Mucosa of descending colon (tissue), 3 donors: ENCODE measurements at regions not wholly inside any gene's neighbourhood (a gene's known extent, or its start where the extent isn't known, plus 50 kb on each side); places are given as distances from the start of the nearest gene placed in this dataset.
"Not testable (repeated sequence)": the region's sequence is repeated elsewhere in the genome, so short reads cannot be mapped to it uniquely, and the experiment has no call there.

Experiments
- ATAC-seq: fragments of 200-7000 bp; cut with Tn5 transposase; one replicate; pipeline ENCODE4 v1.9.1; 2020; ENCODE audit warnings: mild to moderate bottlenecking, moderate library complexity
- DNase-seq, 3 donors: peaks; one replicate each; pipeline ENCODE4 v3.0.0-alpha.2; 2020
- H3K36me3 ChIP-seq: fragments of 200-600 bp; one replicate; pipeline ENCODE4 v1.8.0; 2021; ENCODE audit warnings: low read depth, mild to moderate bottlenecking
- H3K4me1 ChIP-seq: fragments of 200-600 bp; one replicate; pipeline ENCODE4 v1.8.0; 2021; ENCODE audit warnings: low read depth, mild to moderate bottlenecking
- H3K4me3 ChIP-seq: fragments of 200-600 bp; one replicate; pipeline ENCODE4 v1.8.0; 2021; ENCODE audit warnings: mild to moderate bottlenecking
- H3K9me3 ChIP-seq: fragments of 200-600 bp; one replicate; pipeline ENCODE4 v1.8.0; 2021; ENCODE audit warnings: mild to moderate bottlenecking
- CTCF ChIP-seq: fragments of 200-600 bp; IDR thresholded peaks from one replicate; pipeline ENCODE4 v1.8.0; 2022; ENCODE audit warnings: antibody characterized with exemption, mild to moderate bottlenecking
- intact Hi-C, 2 donors: fragments of 100-400 bp; cut with DNase I in 1 of 2; cut with micrococcal nuclease in 1 of 2; formaldehyde crosslinking; loops; one replicate each; pipeline versions ENCODE4 v1.11.0 to v1.11.1; 2022; cut with DNase I, micrococcal nuclease
- donor health status: DM: no; HTN: no; CAD: no; lungs with moderate emphysema.
- donor health status: DM: no; HTN: no; CAD: no.
- donor health status: DM: no; HTN: yes; CAD: no.

GRCh38 chr3:74844428-74844827 lies 230.0 kb upstream of the CNTN3 start:
- intact Hi-C loops, result no loop called here
- no peak for ATAC-seq
- Histone ChIP-seq H3K4me1 (no peaks in the 10 kb centered on the region), H3K36me3 (no peaks in the 10 kb centered on the region), H3K9me3 (no peaks in the 10 kb centered on the region), H3K4me3 (no peak overlapping the region)
- no peak for DNase-seq
- TF ChIP-seq CTCF, result no peak

- no peaks in the 10 kb centered on the region for H3K36me3 ChIP-seq
- ATAC-seq (no peak), DNase-seq (no peak)
- no peaks in the 10 kb centered on the region for H3K4me1 ChIP-seq
- intact Hi-C loops, result no loop called here
- no peaks in the 10 kb centered on the region for H3K9me3 ChIP-seq
- TF ChIP-seq CTCF, result no peak
- no peak overlapping the region for H3K4me3 ChIP-seq
Observed at GRCh38 chr3:74842649-74843048, 228.2 kb upstream of the CNTN3 start.

GRCh38 chr3:74842141-74842540 lies 227.7 kb upstream of the CNTN3 start:
- no peaks in the 10 kb centered on the region for H3K36me3 ChIP-seq
- no peak for ATAC-seq

GRCh38 chr3:74839566-74839965 lies 225.1 kb upstream of the CNTN3 start:
- Histone ChIP-seq H3K9me3 (no peaks in the 10 kb centered on the region), H3K36me3 (no peaks in the 10 kb centered on the region), H3K4me3 (no peak overlapping the region), H3K4me1 (no peaks in the 10 kb centered on the region)
- DNase-seq (no peak), ATAC-seq (no peak)
- TF ChIP-seq CTCF, result no peak
- intact Hi-C loops, result no loop called here

More at GRCh38 chr3:74842141-74842540, 227.7 kb upstream of the CNTN3 start:
- Histone ChIP-seq H3K4me3 (no peak overlapping the region), H3K9me3 (no peaks in the 10 kb centered on the region), H3K4me1 (no peaks in the 10 kb centered on the region)
- no peak for TF ChIP-seq CTCF
- intact Hi-C loops, result no loop called here
- no peak for DNase-seq

- no peak for TF ChIP-seq CTCF
- intact Hi-C loops, result no loop called here
Observed at GRCh38 chr3:74832925-74833324, 218.5 kb upstream of the CNTN3 start.

GRCh38 chr3:74830845-74831244 lies 216.4 kb upstream of the CNTN3 start:
- H3K4me1 ChIP-seq, H3K36me3 ChIP-seq, DNase-seq, ATAC-seq, intact Hi-C loops, H3K9me3 ChIP-seq, H3K4me3 ChIP-seq: not testable (repeated sequence)

More at GRCh38 chr3:74832925-74833324, 218.5 kb upstream of the CNTN3 start:
- Histone ChIP-seq H3K4me1 (no peaks in the 10 kb centered on the region), H3K36me3 (no peaks in the 10 kb centered on the region), H3K4me3 (no peak overlapping the region), H3K9me3 (no peaks in the 10 kb centered on the region)
- ATAC-seq (no peak), DNase-seq (no peak)

- DNase-seq, ATAC-seq, H3K4me3 ChIP-seq, H3K36me3 ChIP-seq, H3K4me1 ChIP-seq, H3K9me3 ChIP-seq, intact Hi-C loops: not testable (repeated sequence)
Observed at GRCh38 chr3:74825404-74825803, 210.9 kb upstream of the CNTN3 start.
